Sigmoid colon (tissue), 6 donors: ENCODE measurements at regions not wholly inside any gene's neighbourhood (a gene's known extent, or its start where the extent isn't known, plus 50 kb on each side); places are given as distances from the start of the nearest gene placed in this dataset.
A peak's percentile ranks its signal among the peaks of the same experiment; 100 is the strongest.

Source experiments
- DNase-seq: peaks from one replicate; pipeline ENCODE4 v3.0.0-alpha.2; 2019
- H3K27ac ChIP-seq, 4 donors: fragments of 200-600 bp; sonication (generic); one replicate each; pipeline ENCODE4 v1.5.1; 2016 to 2019; ENCODE audit warnings: mild to moderate bottlenecking in 1 of 4
- H3K27me3 ChIP-seq, 3 donors: fragments of 200-600 bp; sonication (generic); one replicate each; pipeline ENCODE4 v1.5.1; 2019; ENCODE audit warnings: mild to moderate bottlenecking in 1 of 3
- H3K36me3 ChIP-seq, 4 donors: fragments of 200-600 bp; sonication (generic); one replicate each; pipeline ENCODE4 v1.5.1; 2016 to 2019
- H3K4me1 ChIP-seq, 4 donors: fragments of 200-600 bp; sonication (generic); one replicate each; pipeline ENCODE4 v1.5.1; 2017 to 2019
- H3K4me3 ChIP-seq, 4 donors: fragments of 200-600 bp; sonication (generic); one replicate each; pipeline ENCODE4 v1.5.1; 2017 to 2019; ENCODE audit warnings: mild to moderate bottlenecking in 2 of 4, moderate library complexity in 1 of 4
- H3K9me3 ChIP-seq, 4 donors: fragments of 200-600 bp in 3 of 4; sonication (generic) in 3 of 4; one replicate each; pipeline versions ENCODE4 v1.5.1 to v1.6.1; 2013 to 2019
- CTCF ChIP-seq, 4 experiments: fragments of 450-650 bp in 3 of 4; fragments of 200-600 bp in 1 of 4; IDR thresholded peaks; one replicate each; pipeline ENCODE4 v1.5.1; 2016 to 2019; ENCODE audit warnings: antibody characterized with exemption in 4 of 4, mild to moderate bottlenecking in 3 of 4, moderate library complexity in 2 of 4
- EP300 ChIP-seq, 4 donors: sonication (generic); formaldehyde crosslinking; IDR thresholded peaks; one replicate each; pipeline ENCODE4 v1.6.1; 2017; ENCODE audit warnings: antibody characterized with exemption in 4 of 4
- POLR2A ChIP-seq, 2 donors: fragments of 450-650 bp; IDR thresholded peaks; one replicate each; pipeline ENCODE4 v1.6.1; 2016; ENCODE audit warnings: antibody characterized with exemption in 2 of 2, mild to moderate bottlenecking in 2 of 2, moderate library complexity in 2 of 2
- POLR2AphosphoS5 ChIP-seq, 4 donors: sonication (generic); formaldehyde crosslinking; IDR thresholded peaks; one replicate each; pipeline ENCODE4 v1.6.1; 2017; ENCODE audit warnings: antibody characterized with exemption in 4 of 4
- WGBS, 2 donors: extraction: QIAGEN DNeasy Blood & Tissue Kit; methylation state at CpG; one replicate each; pipeline ENCODE4 v1.1.7; 2013; 5-methylcytosine and 5-hydroxymethylcytosine counted together
- intact Hi-C: fragments of 100-400 bp; cut with DNase I; formaldehyde crosslinking; loops from one replicate; pipeline ENCODE4 v1.15.1; 2023
- donor health status: healthy with polysubstance abuse.
- donor health status: healthy.

GRCh38 chr5:116769470-116769869 lies 194.8 kb upstream of the SEMA6A start:
- Histone ChIP-seq H3K9me3 (no peaks in the 10 kb centered on the region), H3K27me3 (no peaks in the 10 kb centered on the region), H3K36me3 (no peaks in the 10 kb centered on the region), H3K4me1 (peaks cover 0 to 18% (median 10%) of the 10 kb centered on the region in 4 donors), H3K27ac (no peak overlapping the region), H3K4me3 (no peak overlapping the region)
- no peak for DNase-seq
- no peak for TF ChIP-seq POLR2AphosphoS5 (IDR thresholded peaks at IDR 0.05)
- TF ChIP-seq CTCF (IDR thresholded peaks at IDR 0.05), result no peak
- no peak for TF ChIP-seq POLR2A (IDR thresholded peaks at IDR 0.05)
- no peak for TF ChIP-seq EP300 (IDR thresholded peaks at IDR 0.05)
- WGBS, 2 donors, result 92 to 96% methylated on average over 7 of the region's 7 CpGs
- intact Hi-C loops, result loop anchor here (10.0 kb wide), 1 partner anchor 145 kb away; no protein-coding TSS in a partner anchor

- Histone ChIP-seq H3K9me3 (no peaks in the 10 kb centered on the region), H3K4me3 (no peak overlapping the region), H3K36me3 (no peaks in the 10 kb centered on the region), H3K4me1 (no peaks in the 10 kb centered on the region), H3K27ac (peak overlapping the region in 1 of 4 donors; percentile 12), H3K27me3 (no peaks in the 10 kb centered on the region)
- intact Hi-C loops, result loop anchor here (10.0 kb wide), 1 partner anchor 142 kb away; no protein-coding TSS in a partner anchor
- TF ChIP-seq POLR2A (IDR thresholded peaks at IDR 0.05), result no peak
- peak in 2 of 4 donors; percentile 10 to 72 for TF ChIP-seq POLR2AphosphoS5 (IDR thresholded peaks at IDR 0.05)
- peak; percentile 77 for DNase-seq
- 59 to 71% methylated on average over 6 of the region's 6 CpGs for WGBS, 2 donors
Measured at GRCh38 chr5:116766470-116766947, 191.9 kb upstream of the SEMA6A start.

GRCh38 chr5:116765441-116765840 lies 190.8 kb upstream of the SEMA6A start:
- Histone ChIP-seq H3K36me3 (no peaks in the 10 kb centered on the region), H3K4me3 (no peak overlapping the region), H3K27me3 (no peaks in the 10 kb centered on the region), H3K4me1 (no peaks in the 10 kb centered on the region), H3K9me3 (no peaks in the 10 kb centered on the region), H3K27ac (no peak overlapping the region)
- no peak for TF ChIP-seq EP300 (IDR thresholded peaks at IDR 0.05)
- TF ChIP-seq CTCF (IDR thresholded peaks at IDR 0.05), result no peak
- no peak for TF ChIP-seq POLR2AphosphoS5 (IDR thresholded peaks at IDR 0.05)
- no peak for TF ChIP-seq POLR2A (IDR thresholded peaks at IDR 0.05)
- intact Hi-C loops, result loop anchor here (10.0 kb wide), 1 partner anchor 141 kb away; no protein-coding TSS in a partner anchor
- WGBS, 2 donors, result 10 to 47% methylated on average over 1 of the region's 1 CpG
- DNase-seq, result no peak

- H3K9me3 ChIP-seq, result no peaks in the 10 kb centered on the region
- no peaks in the 10 kb centered on the region for H3K4me1 ChIP-seq
- H3K4me3 ChIP-seq, result no peak overlapping the region
- intact Hi-C loops, result loop anchor here (10.0 kb wide), 1 partner anchor 140 kb away; no protein-coding TSS in a partner anchor
- WGBS, 2 donors, result 70 to 79% methylated on average over 2 of the region's 2 CpGs
- no peaks in the 10 kb centered on the region for H3K36me3 ChIP-seq
- no peaks in the 10 kb centered on the region for H3K27me3 ChIP-seq
- TF ChIP-seq EP300 (IDR thresholded peaks at IDR 0.05) (no peak), POLR2AphosphoS5 (IDR thresholded peaks at IDR 0.05) (no peak), CTCF (IDR thresholded peaks at IDR 0.05) (no peak), POLR2A (IDR thresholded peaks at IDR 0.05) (no peak)
- H3K27ac ChIP-seq, result no peak overlapping the region
- DNase-seq, result no peak
Measured at GRCh38 chr5:116764941-116765340, 190.3 kb upstream of the SEMA6A start.

- no peaks in the 10 kb centered on the region for H3K9me3 ChIP-seq
- intact Hi-C loops, result loop anchor here (10.0 kb wide), 1 partner anchor 139 kb away; no protein-coding TSS in a partner anchor
- TF ChIP-seq POLR2A (IDR thresholded peaks at IDR 0.05) (no peak), POLR2AphosphoS5 (IDR thresholded peaks at IDR 0.05) (no peak)
- no peak overlapping the region for H3K27ac ChIP-seq
- WGBS, 2 donors, result 88 to 89% methylated on average over 19 of the region's 19 CpGs
- no peak for DNase-seq
- H3K4me1 ChIP-seq, result no peaks in the 10 kb centered on the region
- no peak overlapping the region for H3K4me3 ChIP-seq
- H3K27me3 ChIP-seq, result no peaks in the 10 kb centered on the region
- H3K36me3 ChIP-seq, result no peaks in the 10 kb centered on the region
Measured at GRCh38 chr5:116763987-116764866, 189.6 kb upstream of the SEMA6A start.
